MM.1S (cell line): ENCODE measurements at regions not wholly inside any gene's neighbourhood (a gene's known extent, or its start where the extent isn't known, plus 50 kb on each side); places are given as distances from the start of the nearest gene placed in this dataset.

ENCODE experiments used
- EZH2 ChIP-seq: fragments of 300-600 bp; sonication (generic); optimal IDR thresholded peaks from 2 replicates; pipeline ENCODE3; 2017; ENCODE audit warnings: low read depth, mild to moderate bottlenecking, antibody characterized with exemption, low read length, mixed read lengths
- EZH2phosphoT487 ChIP-seq: fragments of 300-600 bp; sonication (generic); IDR thresholded peaks from 2 replicates; pipeline ENCODE4 v1.6.1; 2018; ENCODE audit warnings: antibody characterized with exemption, low read length
- TF ChIP-seq, protein P1 (sequence below): fragments of 300-600 bp; sonication (generic); IDR thresholded peaks from 2 replicates; pipeline ENCODE4 v1.5.1; 2016; ENCODE audit warnings: antibody characterized with exemption, low read length, mixed read lengths

- TF ChIP-seq, protein P1, sequence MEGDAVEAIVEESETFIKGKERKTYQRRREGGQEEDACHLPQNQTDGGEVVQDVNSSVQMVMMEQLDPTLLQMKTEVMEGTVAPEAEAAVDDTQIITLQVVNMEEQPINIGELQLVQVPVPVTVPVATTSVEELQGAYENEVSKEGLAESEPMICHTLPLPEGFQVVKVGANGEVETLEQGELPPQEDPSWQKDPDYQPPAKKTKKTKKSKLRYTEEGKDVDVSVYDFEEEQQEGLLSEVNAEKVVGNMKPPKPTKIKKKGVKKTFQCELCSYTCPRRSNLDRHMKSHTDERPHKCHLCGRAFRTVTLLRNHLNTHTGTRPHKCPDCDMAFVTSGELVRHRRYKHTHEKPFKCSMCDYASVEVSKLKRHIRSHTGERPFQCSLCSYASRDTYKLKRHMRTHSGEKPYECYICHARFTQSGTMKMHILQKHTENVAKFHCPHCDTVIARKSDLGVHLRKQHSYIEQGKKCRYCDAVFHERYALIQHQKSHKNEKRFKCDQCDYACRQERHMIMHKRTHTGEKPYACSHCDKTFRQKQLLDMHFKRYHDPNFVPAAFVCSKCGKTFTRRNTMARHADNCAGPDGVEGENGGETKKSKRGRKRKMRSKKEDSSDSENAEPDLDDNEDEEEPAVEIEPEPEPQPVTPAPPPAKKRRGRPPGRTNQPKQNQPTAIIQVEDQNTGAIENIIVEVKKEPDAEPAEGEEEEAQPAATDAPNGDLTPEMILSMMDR, result no peak
- TF ChIP-seq EZH2phosphoT487 (no peak), EZH2 (no peak)
Observed at GRCh38 chr2:145897151-145897550, 1377.2 kb upstream of the ZEB2 start.
